ENCODE measurements at regions not wholly inside any gene's neighbourhood (a gene's known extent, or its start where the extent isn't known, plus 50 kb on each side); places are given as distances from the start of the nearest gene placed in this dataset.

GRCh38 chr1:229851511-229851910 lies 215.5 kb upstream of the GALNT2 start:
- H3K36me3 Mint-ChIP-seq (ENCODE audit: insufficient read depth) = no peaks in the 10 kb centered on the region
- H3K27me3 Mint-ChIP-seq = peaks cover 64% of the 10 kb centered on the region
- DNase-seq (ENCODE audit: low spot score, unreplicated experiment) = no peak
- H3K27ac Mint-ChIP-seq = no peak overlapping the region
- H3K9me3 Mint-ChIP-seq (ENCODE audit: low read depth) = no peaks in the 10 kb centered on the region
- no peak for TF ChIP-seq CTCF (IDR thresholded peaks at IDR 0.05; ENCODE audit: unreplicated experiment)
- no peak overlapping the region for H3K4me3 Mint-ChIP-seq (ENCODE audit: low read depth)
- H3K4me1 Mint-ChIP-seq (ENCODE audit: low read depth) = peaks cover 3% of the 10 kb centered on the region

- H3K4me1 Mint-ChIP-seq (ENCODE audit: low read depth) = no peaks in the 10 kb centered on the region
- no peak for DNase-seq (ENCODE audit: low spot score, unreplicated experiment)
- H3K4me3 Mint-ChIP-seq (ENCODE audit: low read depth) = no peak overlapping the region
- H3K27ac Mint-ChIP-seq = no peak overlapping the region
- TF ChIP-seq CTCF (IDR thresholded peaks at IDR 0.05; ENCODE audit: unreplicated experiment) = no peak
- H3K9me3 Mint-ChIP-seq (ENCODE audit: low read depth) = no peaks in the 10 kb centered on the region
- no peaks in the 10 kb centered on the region for H3K36me3 Mint-ChIP-seq (ENCODE audit: insufficient read depth)
- peaks cover 58% of the 10 kb centered on the region for H3K27me3 Mint-ChIP-seq
Measured at GRCh38 chr1:229853751-229854150, 213.3 kb upstream of the GALNT2 start.

- Mint-ChIP-seq H3K36me3 (ENCODE audit: insufficient read depth) (no peaks in the 10 kb centered on the region), H3K27me3 (peaks cover 62% of the 10 kb centered on the region), H3K4me3 (ENCODE audit: low read depth) (no peak overlapping the region), H3K27ac (no peak overlapping the region), H3K4me1 (ENCODE audit: low read depth) (no peaks in the 10 kb centered on the region), H3K9me3 (ENCODE audit: low read depth) (no peaks in the 10 kb centered on the region)
- no peak for TF ChIP-seq CTCF (IDR thresholded peaks at IDR 0.05; ENCODE audit: unreplicated experiment)
- no peak for DNase-seq (ENCODE audit: low spot score, unreplicated experiment)
Measured at GRCh38 chr1:229854620-229855019, 212.4 kb upstream of the GALNT2 start.

GRCh38 chr1:229856009-229856650 lies 210.9 kb upstream of the GALNT2 start:
- TF ChIP-seq CTCF (IDR thresholded peaks at IDR 0.05; ENCODE audit: unreplicated experiment) = no peak
- no peak for DNase-seq (ENCODE audit: low spot score, unreplicated experiment)
- no peak overlapping the region for H3K27ac Mint-ChIP-seq

GRCh38 chr1:229857585-229857984 lies 209.5 kb upstream of the GALNT2 start:
- no peak for DNase-seq (ENCODE audit: low spot score, unreplicated experiment)
- Mint-ChIP-seq H3K4me1 (ENCODE audit: low read depth) (peaks cover 1% of the 10 kb centered on the region), H3K36me3 (ENCODE audit: insufficient read depth) (no peaks in the 10 kb centered on the region), H3K27ac (no peak overlapping the region), H3K9me3 (ENCODE audit: low read depth) (no peaks in the 10 kb centered on the region), H3K4me3 (ENCODE audit: low read depth) (no peak overlapping the region), H3K27me3 (peaks cover 61% of the 10 kb centered on the region)
- TF ChIP-seq CTCF (IDR thresholded peaks at IDR 0.05; ENCODE audit: unreplicated experiment) = no peak

More at GRCh38 chr1:229856009-229856650, 210.9 kb upstream of the GALNT2 start:
- Mint-ChIP-seq H3K4me3 (ENCODE audit: low read depth) (no peak overlapping the region), H3K9me3 (ENCODE audit: low read depth) (no peaks in the 10 kb centered on the region), H3K27me3 (peaks cover 59% of the 10 kb centered on the region), H3K4me1 (ENCODE audit: low read depth) (no peaks in the 10 kb centered on the region), H3K36me3 (ENCODE audit: insufficient read depth) (no peaks in the 10 kb centered on the region)
